Ramos (cell line): ENCODE measurements at regions not wholly inside any gene's neighbourhood (a gene's known extent, or its start where the extent isn't known, plus 50 kb on each side); places are given as distances from the start of the nearest gene placed in this dataset.
"Not testable (repeated sequence)": the region's sequence is repeated elsewhere in the genome, so short reads cannot be mapped to it uniquely, and the experiment has no call there.

Source experiments
- in situ Hi-C: fragments of 300-500 bp; cut with MboI; formaldehyde crosslinking; loops from one replicate; pipeline ENCODE4 v1.14.3; 2022; ENCODE audit warnings: low sequenced_read_pairs; ENCODE audit not compliant: unreplicated experiment

DNA sequence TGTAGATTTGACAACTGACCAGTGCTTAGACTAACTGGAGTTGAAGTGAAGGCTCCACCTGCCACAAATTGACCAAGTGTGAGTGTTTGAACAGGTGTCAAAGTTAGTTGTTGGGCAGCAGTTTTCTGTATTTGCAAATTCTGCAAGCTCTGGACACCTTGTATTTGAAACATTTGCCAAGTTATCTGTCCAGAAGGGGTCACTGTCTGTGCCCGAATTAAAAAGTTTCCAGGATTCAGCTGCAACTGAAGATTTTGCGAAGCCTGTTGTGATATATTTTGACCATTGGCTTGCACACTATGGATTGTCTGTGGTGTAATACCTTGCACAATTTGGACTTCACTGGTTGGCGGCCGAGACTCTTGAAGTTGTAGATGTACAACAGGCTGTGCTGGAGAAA is 1690.7 kb downstream of the SLITRK5 start:
- in situ Hi-C loops, result no loop called here

DNA sequence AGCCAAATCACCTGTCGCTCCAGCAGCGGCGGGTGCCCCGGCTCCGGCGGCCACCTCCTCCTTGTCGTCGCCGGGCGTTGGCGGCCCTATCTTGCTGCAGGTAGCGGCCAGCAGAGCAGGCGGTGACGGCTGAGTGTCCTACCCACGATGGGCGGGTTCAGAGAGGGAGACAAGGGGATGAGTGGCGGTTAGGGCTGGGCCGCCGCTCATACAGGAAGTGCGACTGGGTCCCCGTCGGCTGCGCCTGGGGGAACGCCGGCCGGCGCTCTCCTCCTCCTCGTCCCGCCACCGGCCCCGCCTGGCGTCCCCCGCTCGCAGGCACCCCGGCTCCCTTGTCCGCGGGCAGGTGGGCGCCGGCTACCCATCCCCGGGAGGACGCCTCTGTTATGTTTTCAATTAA is 1692.0 kb downstream of the SLITRK5 start:
- in situ Hi-C loops, result no loop called here

DNA sequence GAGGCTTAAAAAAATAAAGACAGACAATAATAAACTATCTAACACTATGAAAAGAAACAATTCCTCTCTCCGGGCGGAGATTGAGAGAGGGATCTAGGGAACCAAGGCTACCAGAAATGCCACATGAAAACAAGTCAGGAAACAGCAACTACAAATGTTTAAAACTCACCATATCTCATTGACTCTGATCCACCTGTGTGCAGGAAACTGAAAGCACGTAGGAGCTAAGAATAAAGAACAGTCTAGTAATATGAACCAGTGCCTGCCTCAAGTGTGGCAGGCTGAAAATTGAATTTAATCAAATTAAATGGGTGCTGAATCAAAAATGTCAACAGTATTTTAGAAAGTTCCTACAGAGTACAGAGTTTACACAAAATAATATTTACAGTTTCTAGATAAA is 1701.0 kb downstream of the SLITRK5 start:
- in situ Hi-C loops, result no loop called here

DNA sequence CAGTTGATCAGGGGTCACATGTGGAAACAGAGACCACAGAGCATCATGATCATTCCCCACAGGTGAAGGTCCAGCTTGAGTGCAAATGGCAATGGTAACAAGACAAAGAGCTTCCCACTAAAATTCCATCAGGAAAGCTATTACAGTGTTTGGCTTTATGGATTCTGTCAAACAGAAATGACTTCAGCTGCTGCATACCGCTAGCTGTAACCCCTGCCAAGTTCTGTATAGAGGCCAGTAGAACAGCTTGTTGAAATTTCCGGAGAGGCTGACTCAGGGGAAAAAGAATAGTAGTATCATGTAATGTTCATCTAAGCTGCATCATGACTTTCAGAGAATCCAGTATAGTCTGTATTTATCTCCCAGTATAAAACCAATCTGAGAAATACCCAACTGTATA is 1704.7 kb downstream of the SLITRK5 start:
- in situ Hi-C loops, result no loop called here

DNA sequence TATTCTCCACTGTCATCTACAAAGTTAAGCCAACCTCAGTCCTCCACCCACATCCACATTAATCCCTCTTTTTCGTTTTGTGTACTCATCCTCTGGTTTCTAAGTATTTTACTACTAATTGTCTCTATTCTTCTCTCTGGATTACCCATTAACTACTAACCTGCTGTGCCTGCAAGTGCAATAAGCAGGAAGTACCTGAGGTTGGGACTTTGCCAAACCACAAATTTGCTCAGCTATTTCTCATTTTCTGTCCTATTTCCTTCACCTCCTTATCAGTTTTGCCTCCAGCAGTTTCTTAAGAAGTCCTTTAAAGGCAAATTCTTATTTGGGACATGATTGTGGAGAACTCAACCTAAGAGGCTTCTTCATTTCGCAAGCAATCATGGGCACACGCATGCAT is 1708.9 kb downstream of the SLITRK5 start:
- in situ Hi-C loops, result loop anchor here (10.0 kb wide), 1 partner anchor 65 kb away; no protein-coding TSS in a partner anchor

DNA sequence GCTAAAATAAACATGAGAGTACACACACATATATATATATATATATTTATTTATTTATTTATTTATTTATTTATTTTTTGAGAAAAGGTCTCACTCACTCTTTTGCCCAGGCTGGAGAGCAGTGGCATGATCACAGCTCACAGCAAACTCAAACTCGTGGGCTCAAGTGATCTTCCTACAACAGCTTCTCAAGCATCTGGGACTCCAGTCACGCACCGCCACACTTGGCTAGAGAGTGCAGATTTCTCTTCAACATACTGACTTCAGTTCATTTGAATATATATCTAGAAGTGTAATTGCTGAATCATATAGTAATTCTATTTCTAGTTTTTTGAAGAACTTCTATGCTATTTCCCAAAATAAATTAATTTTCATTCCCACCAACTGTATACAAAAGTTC is 1711.8 kb downstream of the SLITRK5 start:
- in situ Hi-C loops, result loop anchor here (10.0 kb wide), 1 partner anchor 62 kb away; no protein-coding TSS in a partner anchor

DNA sequence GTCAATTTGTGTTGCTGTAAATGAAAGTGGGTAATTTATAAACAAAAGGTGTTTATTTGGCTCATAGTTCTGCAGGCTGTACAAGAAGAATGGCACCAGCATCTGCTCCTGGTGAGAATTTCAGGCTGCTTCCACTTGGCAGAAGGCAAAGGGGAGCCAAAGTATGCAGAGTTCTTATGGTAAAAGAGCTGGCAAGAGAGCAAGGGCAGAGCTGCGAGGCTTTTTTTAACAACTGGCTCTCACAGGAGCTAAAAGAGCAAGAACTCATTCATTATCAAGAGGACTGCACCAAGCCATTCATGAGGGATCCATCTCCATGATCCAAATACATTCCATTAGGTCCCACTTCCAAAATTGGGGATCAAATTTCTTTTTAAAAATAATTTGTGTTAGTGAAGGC is 1712.7 kb downstream of the SLITRK5 start:
- in situ Hi-C loops, result loop anchor here (10.0 kb wide), 1 partner anchor 61 kb away; no protein-coding TSS in a partner anchor

DNA sequence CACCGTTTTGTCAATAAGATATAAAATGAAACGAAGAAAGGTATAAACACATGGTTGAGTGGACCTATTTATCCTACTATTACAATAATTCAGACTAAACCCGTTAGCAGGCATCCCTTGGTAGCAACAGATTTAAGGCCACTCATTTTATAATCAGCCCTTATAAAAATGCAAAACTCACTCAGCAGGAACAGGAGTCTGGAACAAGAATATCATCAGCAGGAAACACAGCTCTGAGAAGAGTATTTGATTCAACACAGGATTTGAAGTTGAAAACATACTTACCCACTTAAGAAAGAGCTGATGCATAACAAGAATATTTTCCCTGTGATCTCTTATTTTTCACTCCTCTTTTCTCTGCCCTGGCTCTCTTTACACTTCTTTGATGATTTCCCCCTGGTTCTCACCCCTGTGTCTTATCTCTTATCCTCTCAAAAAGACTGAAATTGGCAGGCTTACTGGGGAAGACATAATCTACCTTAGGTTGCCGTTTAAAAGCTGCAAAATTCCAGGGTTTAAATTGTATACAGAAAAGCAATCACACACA is 1722.7 kb downstream of the SLITRK5 start:
- in situ Hi-C loops, result no loop called here

DNA sequence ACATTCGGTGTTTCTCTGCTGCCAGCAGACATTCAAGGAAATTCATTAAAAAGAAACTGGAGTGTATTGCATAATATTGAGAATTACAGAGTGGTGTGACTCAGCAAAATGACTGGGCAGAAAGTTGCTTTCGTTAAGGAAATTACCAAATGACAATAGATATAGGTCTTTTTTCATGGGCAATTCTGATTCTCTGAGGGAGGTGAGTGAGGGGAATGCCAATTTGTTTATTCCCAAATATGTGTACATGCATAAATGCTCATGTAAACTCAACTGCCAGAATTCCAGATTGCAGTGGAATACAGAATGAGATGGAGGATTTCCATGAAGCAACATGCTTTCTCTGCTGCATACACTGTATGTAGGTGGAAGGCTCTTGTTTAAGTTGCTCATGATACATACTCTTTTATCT is 1730.1 kb downstream of the SLITRK5 start:
- in situ Hi-C loops, result no loop called here

DNA sequence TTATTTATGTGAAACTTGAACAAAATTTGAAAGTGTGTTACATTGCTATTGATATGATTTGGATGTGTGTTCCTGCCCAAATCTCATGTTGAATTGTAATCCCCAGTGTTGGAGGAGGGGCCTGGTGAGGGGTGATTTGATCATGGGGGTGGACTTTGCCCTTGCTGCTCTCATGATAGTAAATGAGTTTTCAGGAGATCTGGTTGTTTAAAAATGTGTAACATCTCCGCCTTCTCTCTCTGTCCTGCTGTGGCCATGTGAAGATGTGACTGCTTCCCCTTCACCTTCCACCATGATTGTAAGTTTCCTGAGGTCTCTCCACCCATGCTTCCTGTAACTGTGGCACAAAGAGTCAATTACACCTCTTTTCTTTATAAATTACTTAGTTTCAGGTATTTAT is 1731.0 kb downstream of the SLITRK5 start:
- in situ Hi-C loops, result no loop called here

DNA sequence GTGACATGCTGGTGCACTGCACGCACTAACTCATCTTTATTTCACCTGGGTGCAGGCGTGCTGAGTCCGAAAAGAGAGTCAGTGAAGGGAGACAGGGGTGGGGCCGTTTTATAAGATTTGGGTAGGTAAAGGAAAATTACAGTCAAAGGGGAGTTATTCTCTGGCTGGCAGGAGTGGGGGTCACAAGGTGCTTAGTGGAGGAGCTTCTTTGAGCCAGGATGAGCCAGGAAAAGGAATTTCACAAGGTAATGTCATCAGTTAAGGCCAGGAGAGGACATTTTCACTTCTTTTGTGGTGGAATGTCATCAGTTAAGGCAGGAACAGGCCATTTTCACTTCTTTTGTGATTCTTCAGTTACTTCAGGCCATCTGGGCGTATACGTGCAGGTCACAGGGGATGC is 1734.9 kb downstream of the SLITRK5 start:
- in situ Hi-C loops, result not testable (repeated sequence)

DNA sequence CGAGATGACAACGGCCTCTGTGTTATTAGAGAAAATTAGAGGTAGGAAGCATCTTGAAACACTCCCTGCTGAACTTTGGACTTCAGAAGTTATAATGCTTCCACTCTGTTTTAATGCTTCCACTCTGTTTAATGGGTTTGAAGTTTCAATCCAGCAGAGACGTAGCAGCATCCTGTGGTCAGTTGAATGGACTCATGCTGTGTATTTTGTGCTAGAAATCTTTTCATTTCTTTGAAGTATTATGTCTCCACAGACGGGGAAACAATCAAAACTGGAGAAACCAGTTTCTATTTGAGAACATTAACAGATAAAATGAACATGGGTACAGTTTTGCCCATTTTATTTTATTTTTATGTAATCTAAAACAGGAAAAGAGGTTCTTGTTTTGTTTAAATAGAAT is 1736.2 kb downstream of the SLITRK5 start:
- in situ Hi-C loops, result no loop called here

DNA sequence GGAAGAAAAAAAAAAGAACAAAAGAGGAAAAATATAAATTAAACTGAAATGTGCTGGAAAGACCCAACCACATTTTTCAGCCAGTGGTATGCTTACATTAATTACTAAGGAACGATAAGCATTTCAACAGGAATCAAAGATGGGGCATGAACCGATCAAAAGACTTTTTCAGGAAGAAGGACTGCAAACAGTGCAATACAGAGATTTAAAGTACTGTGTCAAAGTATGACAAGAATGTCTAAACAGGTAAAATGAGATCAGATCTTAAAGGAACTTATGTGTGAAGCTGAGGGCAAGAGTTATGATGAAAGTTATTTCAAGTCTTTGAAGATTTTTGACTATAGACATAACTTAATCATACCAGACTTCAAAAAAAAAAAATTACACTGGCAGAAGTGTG is 1761.8 kb downstream of the SLITRK5 start:
- in situ Hi-C loops, result no loop called here

DNA sequence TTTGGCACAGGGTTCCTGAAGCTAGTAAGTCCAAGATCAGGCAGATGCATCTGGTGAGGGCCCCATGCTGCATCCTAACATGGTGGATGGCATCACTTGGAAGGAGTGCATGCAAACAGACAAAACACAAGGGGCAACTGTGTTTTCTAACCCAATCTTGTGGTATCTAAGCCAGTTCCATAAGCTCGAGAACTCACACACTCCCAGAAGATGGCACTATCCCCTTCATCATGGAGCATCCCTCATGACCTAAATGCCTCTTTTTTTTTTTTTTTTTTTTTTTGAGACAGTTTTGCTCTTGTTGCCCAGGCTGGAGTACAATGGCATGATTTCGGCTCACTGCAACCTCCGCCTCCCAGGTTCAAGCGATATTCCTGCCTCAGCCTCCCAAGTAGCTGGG is 1763.5 kb downstream of the SLITRK5 start:
- in situ Hi-C loops, result not testable (repeated sequence)

DNA sequence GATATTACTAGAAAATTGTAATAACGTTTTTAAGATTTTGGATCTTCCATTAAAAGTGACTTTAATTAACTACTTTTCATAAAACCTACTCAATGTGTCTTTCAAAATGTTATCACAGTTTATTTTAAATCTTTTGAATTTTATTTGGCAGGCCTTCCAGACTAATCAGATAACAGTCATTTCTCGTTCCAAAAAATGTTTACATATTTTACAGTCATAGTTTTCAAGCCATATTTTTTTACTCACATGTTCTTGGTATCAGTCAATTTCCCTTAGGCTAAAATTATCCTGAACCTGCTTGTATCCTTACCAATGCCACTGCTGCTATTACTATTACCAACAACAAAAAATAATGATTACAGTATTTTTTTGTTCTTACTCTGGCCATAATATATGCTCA is 1783.5 kb downstream of the SLITRK5 start:
- in situ Hi-C loops, result no loop called here

DNA sequence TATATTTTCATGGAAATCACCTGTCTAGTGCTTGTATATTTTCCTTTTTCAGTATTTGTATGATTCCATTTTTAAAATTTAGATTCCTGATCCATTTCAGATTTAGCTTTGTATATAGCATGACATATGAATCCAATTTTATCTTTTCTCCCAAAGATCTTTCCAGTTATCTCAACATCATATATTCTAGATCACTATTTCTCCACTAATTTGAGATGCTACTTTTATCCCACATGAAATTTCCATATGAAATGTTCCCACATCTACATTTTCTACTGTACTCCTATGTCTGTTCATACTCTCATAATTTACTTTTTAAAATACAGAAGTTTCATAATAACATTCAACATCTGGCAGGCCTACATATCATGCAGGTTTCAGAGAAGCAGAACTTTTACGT is 1784.1 kb downstream of the SLITRK5 start:
- in situ Hi-C loops, result no loop called here

DNA sequence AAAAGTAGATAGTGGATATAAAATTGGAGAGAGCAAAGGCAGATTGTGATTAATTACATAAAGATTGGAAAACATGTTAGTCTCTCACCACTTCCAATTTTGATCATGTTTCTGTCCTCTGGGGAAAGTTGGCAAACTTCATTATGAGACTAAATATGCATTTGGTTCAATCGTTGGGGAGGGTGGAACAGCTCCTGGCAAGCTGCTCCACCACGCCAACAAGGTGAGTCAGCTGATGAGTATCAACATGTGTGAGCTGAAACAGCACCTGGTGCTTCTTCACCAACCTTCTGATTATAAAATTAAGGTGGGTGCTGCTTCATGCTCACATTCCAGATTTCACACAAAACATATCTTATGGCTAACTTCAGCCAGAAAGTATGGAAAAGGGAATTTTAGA is 1784.6 kb downstream of the SLITRK5 start:
- in situ Hi-C loops, result no loop called here

DNA sequence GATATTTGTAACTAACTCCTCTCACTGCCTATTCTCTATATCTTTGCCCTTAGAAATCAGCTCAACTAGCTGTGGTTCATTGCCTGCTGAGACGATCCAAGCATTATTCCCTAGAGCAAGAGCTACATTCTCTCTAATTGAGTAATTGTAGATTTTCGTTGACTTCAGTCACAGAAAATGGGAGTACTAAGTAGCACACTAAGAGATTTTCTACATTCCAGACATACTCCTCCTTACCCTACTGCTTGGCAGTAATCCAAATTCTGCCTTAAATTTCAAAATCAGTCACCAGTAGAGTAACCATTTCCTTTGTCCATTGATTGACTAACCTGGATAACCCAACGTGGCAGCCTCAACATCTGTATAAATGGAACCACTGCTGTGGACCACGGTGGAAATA is 1786.8 kb downstream of the SLITRK5 start:
- in situ Hi-C loops, result no loop called here

DNA sequence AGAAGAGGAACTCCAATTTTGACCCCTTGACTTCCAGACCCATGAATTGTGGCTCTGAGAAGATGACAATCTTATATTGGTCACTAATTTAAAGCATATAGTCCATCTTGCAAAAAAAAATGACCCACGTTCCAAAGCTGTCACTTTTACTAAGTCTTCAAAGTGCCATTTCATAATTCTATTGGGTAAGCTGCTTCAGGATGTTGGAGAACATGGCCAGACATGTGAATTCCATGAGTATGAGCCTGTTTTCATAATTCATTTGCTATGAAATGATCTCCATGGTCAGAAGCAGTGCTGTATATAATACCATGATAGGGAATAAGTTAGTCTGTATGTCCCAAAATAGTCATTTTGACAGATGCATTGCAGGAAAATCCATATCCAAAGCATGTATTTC is 1787.3 kb downstream of the SLITRK5 start:
- in situ Hi-C loops, result no loop called here

DNA sequence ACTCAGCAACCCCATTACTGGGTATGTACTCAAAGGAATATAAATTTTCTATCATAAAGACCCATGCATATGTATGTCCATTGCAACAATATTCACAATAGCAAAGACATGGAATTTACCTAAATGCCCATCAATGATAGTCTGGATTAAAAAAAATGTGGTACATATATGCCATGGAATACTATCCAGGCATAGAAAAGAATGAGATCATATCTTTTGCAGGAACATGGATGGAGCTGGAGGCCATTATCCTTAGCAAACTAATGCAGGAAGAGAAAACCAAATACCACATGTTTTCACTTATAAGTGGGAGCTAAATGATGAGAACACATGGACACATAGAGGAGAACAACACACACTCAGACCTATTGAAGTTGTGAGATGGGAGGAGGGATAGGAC is 1789.7 kb downstream of the SLITRK5 start:
- in situ Hi-C loops, result not testable (repeated sequence)

DNA sequence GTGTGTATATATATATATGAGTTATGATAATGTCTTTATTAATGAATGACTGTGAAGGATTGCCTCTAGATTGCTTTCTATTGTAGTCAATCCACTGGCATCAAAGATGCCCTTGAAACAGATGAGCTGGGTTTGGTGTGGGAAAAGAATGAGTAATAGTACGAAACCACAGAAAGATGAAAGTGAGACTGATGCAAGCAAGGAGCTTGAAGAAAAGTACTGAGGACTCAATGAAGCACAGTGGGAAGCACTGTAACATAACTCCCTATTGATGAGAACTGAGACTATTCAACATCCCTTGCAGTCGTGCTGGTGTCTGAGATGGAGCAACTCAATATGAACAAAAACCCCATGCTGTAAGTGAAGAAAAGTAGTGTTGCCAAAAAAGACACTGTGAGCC is 1794.2 kb downstream of the SLITRK5 start:
- in situ Hi-C loops, result no loop called here

DNA sequence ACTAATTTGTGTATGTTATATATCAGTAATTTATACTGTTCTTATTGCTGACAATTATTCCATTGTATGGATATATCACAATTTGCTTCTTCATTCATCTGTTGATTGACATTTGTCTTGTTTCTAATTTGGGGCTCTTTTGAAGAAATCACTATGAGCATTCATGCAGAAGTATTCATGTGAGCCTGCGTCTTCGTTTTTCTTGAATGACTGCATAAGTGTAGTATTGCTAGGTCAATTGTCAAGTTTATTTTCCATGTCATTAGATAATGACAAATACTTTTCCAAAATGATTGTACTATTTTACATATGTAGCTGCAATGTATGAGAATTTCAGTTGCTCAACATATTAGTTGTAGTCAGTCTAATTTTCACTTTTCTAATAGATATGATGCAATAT is 1796.9 kb downstream of the SLITRK5 start:
- in situ Hi-C loops, result no loop called here

DNA sequence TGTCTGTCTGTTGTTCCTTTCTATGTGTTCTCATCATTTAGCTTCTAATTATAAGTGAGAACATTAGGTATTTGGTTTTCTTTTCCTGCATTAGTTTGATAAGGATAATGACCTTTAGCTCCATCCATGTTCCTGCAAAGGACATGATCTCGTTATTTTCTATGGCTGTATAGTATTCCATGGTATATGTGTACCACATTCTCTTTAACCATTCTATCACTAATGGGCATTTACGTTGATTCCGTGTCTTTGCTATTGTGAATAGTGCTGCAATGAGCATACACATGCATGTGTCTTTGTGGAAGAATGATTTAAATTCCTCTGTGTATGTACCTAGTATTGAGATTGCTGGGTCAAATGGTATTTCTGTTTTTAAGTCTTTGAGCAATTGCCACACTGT is 1799.7 kb downstream of the SLITRK5 start:
- in situ Hi-C loops, result no loop called here
